Lung (tissue), 11 donors: ENCODE measurements at regions not wholly inside any gene's neighbourhood (a gene's known extent, or its start where the extent isn't known, plus 50 kb on each side); places are given as distances from the start of the nearest gene placed in this dataset.

Experiments
- ATAC-seq: fragments of 200-7000 bp; cut with Tn5 transposase; one replicate; pipeline ENCODE4 v1.9.1; 2020; ENCODE audit warnings: moderate number of reproducible peaks; ENCODE audit not compliant: insufficient read depth, low FRiP score
- DNase-seq, 3 donors: peaks; one replicate each; pipeline ENCODE4 v3.0.0-alpha.2; 2013 to 2017
- H3K27ac ChIP-seq, 2 donors: one replicate each; pipeline ENCODE4 v1.5.1; 2013; ENCODE audit warnings: mild to moderate bottlenecking in 2 of 2, moderate library complexity in 2 of 2, control low read depth in 1 of 2, inconsistent platforms in 1 of 2, low read depth in 1 of 2, low read length in 1 of 2
- H3K27me3 ChIP-seq, 3 donors: one replicate each; pipeline ENCODE4 v1.5.1; 2013; ENCODE audit warnings: low read length in 2 of 3; ENCODE audit not compliant: control insufficient read depth in 3 of 3, insufficient read depth in 3 of 3
- H3K36me3 ChIP-seq, 4 donors: one replicate each; pipeline ENCODE4 v1.5.1; 2013; ENCODE audit warnings: low read length in 4 of 4, mild to moderate bottlenecking in 1 of 4, moderate library complexity in 1 of 4; ENCODE audit not compliant: control insufficient read depth in 4 of 4, insufficient read depth in 4 of 4
- H3K4me1 ChIP-seq, 5 donors: one replicate each; pipeline ENCODE4 v1.5.1; 2013; ENCODE audit warnings: low read length in 5 of 5, mild to moderate bottlenecking in 2 of 5, moderate library complexity in 1 of 5; ENCODE audit not compliant: control insufficient read depth in 5 of 5, insufficient read depth in 5 of 5
- H3K4me3 ChIP-seq: one replicate; pipeline ENCODE4 v1.5.1; 2013; ENCODE audit warnings: mild to moderate bottlenecking, control low read depth, moderate library complexity
- H3K9ac ChIP-seq, 2 donors: one replicate each; pipeline ENCODE4 v1.5.1; 2013; ENCODE audit warnings: low read length in 2 of 2, control low read depth in 1 of 2; ENCODE audit not compliant: insufficient read depth in 1 of 2
- H3K9me3 ChIP-seq, 4 donors: one replicate each; pipeline ENCODE4 v1.5.1; 2013; ENCODE audit warnings: low read length in 3 of 4, mild to moderate bottlenecking in 1 of 4, moderate library complexity in 1 of 4; ENCODE audit not compliant: control insufficient read depth in 4 of 4, insufficient read depth in 3 of 4
- WGBS, 2 donors: extraction: QIAGEN DNeasy Blood & Tissue Kit; methylation state at CpG; one replicate each; pipeline ENCODE4 v1.1.7; 2013; 5-methylcytosine and 5-hydroxymethylcytosine counted together
- TF ChIP-seq, protein P1 (sequence below): IDR thresholded peaks from 2 replicates; pipeline ENCODE4 v1.5.1; 2012; ENCODE audit warnings: mild to moderate bottlenecking; ENCODE audit errors: control extremely low read depth, extremely low read depth
- donor health status: control.
- donor health status: control.
- donor health status: Bipolar disorder and iron deficiency.
- donor health status: healthy.
- donor health status: DM: yes; HTN: yes; CAD: no.

DNA sequence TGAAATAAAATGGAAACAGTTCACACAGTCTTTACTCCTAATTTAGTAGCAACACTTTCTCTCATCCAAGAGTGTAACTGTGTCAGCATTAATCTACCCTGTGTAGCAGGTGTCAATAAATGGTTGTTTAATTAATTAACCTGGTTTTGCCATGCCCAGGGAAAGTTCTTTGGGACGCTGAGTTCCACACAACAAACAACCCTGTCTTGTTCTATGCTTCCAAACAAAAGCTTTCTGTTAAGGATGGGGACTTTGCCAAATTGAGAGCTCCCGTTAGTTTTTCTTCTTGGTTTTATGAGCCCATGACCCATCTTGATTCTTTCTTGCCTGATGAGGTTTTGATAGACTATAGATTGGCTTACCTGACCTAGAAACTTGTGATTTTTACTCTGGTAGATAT is 530.1 kb downstream of the KCNJ2 start:
- Histone ChIP-seq H3K27me3 (no peaks in the 10 kb centered on the region), H3K4me1 (no peaks in the 10 kb centered on the region), H3K9ac (no peak overlapping the region), H3K36me3 (no peaks in the 10 kb centered on the region), H3K9me3 (peaks cover 0 to 2% (median 0%) of the 10 kb centered on the region in 4 donors), H3K4me3 (no peak overlapping the region), H3K27ac (no peak overlapping the region)
- TF ChIP-seq, protein P1, sequence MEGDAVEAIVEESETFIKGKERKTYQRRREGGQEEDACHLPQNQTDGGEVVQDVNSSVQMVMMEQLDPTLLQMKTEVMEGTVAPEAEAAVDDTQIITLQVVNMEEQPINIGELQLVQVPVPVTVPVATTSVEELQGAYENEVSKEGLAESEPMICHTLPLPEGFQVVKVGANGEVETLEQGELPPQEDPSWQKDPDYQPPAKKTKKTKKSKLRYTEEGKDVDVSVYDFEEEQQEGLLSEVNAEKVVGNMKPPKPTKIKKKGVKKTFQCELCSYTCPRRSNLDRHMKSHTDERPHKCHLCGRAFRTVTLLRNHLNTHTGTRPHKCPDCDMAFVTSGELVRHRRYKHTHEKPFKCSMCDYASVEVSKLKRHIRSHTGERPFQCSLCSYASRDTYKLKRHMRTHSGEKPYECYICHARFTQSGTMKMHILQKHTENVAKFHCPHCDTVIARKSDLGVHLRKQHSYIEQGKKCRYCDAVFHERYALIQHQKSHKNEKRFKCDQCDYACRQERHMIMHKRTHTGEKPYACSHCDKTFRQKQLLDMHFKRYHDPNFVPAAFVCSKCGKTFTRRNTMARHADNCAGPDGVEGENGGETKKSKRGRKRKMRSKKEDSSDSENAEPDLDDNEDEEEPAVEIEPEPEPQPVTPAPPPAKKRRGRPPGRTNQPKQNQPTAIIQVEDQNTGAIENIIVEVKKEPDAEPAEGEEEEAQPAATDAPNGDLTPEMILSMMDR, result no peak
- WGBS, 2 donors, result 69 to 93% methylated on average over 2 of the region's 2 CpGs
- no peak for DNase-seq
- no peak for ATAC-seq

DNA sequence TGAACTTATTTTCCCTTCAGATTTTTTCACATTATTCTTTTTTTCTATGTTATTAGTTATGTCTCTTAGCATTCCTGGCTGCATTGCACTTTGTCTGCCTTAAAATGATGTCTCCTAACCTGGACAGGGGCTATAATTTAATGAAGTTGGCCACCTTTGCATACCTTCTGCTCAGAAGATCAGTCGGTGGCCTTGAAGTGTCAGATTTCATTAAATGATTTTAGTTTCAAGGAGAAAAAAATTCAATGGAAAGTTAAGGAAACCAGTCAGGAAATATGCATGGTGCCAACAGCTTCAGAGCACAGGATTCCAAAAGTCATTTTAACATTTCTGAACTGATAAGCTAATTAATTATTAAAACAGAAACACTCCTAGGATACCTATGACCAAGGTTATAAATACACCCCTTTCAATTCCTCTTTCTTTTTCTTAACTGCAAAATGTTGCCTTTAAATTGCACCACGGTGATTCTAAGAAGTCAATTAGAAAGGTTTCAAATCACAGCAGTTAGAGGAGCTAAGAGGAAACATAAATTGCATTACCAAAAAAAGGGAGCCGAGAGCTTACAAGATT is 533.4 kb downstream of the KCNJ2 start:
- Histone ChIP-seq H3K27me3 (no peaks in the 10 kb centered on the region), H3K27ac (no peak overlapping the region), H3K4me3 (no peak overlapping the region), H3K4me1 (no peaks in the 10 kb centered on the region), H3K9ac (no peak overlapping the region), H3K9me3 (peaks cover 0 to 2% (median 0%) of the 10 kb centered on the region in 4 donors), H3K36me3 (no peaks in the 10 kb centered on the region)
- TF ChIP-seq, protein P1, result no peak
- DNase-seq (no peak), ATAC-seq (no peak)
- 51 to 64% methylated on average over 3 of the region's 3 CpGs for WGBS, 2 donors

DNA sequence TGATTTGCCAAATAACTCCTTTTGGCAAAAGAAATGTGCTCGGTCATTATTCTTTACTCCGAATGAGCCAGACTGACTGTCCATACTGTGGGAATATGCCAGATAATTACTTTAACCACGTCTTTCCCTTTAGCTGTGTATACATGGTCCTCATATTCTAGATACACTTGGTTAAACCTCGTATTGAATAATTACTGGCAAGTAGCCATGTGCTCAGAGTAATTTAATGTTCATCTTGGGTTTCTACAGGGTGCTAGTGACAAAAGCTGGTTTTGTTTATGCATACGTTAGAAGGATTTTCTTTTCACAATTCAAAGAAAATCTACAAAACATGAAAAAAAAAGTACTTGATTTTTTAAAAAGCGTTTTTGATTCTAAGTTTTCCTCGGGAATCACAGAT is 540.3 kb downstream of the KCNJ2 start:
- no peaks in the 10 kb centered on the region for H3K9me3 ChIP-seq
- no peaks in the 10 kb centered on the region for H3K36me3 ChIP-seq
- no peak overlapping the region for H3K27ac ChIP-seq
- H3K4me3 ChIP-seq, result no peak overlapping the region
- H3K9ac ChIP-seq, result no peak overlapping the region
- no peak for ATAC-seq
- no peaks in the 10 kb centered on the region for H3K4me1 ChIP-seq
- no peaks in the 10 kb centered on the region for H3K27me3 ChIP-seq
- peak in 2 of 3 donors; percentile 74 to 76 for DNase-seq
- WGBS, 2 donors, result 59 to 77% methylated on average over 7 of the region's 7 CpGs
- TF ChIP-seq, protein P1, result no peak

DNA sequence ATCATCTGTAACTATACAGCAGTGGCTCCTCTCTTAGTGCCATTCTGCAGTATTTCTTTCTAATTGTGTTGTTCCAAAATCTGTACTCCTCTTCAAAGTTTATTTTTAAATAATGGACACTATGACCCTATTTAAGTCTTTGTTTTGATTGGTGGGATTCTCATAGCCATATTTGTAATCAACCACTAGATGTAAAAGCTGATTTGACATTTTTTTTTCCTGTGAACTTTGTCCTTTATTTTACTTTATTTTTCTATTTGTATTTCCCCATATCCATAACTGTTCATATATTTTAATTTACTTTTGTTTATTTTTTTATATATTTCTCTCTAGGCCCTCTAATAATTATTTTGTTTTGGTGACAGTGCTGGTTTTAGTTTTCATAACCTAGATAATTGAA is 544.4 kb downstream of the KCNJ2 start:
- Histone ChIP-seq H3K36me3 (no peaks in the 10 kb centered on the region), H3K27me3 (no peaks in the 10 kb centered on the region), H3K27ac (no peak overlapping the region), H3K9me3 (no peaks in the 10 kb centered on the region), H3K9ac (no peak overlapping the region), H3K4me1 (no peaks in the 10 kb centered on the region), H3K4me3 (no peak overlapping the region)
- ATAC-seq (no peak), DNase-seq (no peak)
- TF ChIP-seq, protein P1, result no peak
